Testis (tissue), 2 donors: ENCODE measurements at regions not wholly inside any gene's neighbourhood (a gene's known extent, or its start where the extent isn't known, plus 50 kb on each side); places are given as distances from the start of the nearest gene placed in this dataset.

Experiments
- POLR2A ChIP-seq: fragments of 450-650 bp; IDR thresholded peaks from one replicate; pipeline ENCODE4 v1.6.1; 2017; ENCODE audit warnings: antibody characterized with exemption, mild to moderate bottlenecking, moderate library complexity
- TF ChIP-seq, protein P1 (sequence below), 3 experiments: fragments of 450-650 bp in 2 of 3; fragments of 200-600 bp in 1 of 3; sonication (generic) in 1 of 3; IDR thresholded peaks; one replicate each; pipeline ENCODE4 v1.5.1; 2016 to 2019; ENCODE audit warnings: antibody characterized with exemption in 3 of 3, mild to moderate bottlenecking in 2 of 3, moderate library complexity in 1 of 3

DNA sequence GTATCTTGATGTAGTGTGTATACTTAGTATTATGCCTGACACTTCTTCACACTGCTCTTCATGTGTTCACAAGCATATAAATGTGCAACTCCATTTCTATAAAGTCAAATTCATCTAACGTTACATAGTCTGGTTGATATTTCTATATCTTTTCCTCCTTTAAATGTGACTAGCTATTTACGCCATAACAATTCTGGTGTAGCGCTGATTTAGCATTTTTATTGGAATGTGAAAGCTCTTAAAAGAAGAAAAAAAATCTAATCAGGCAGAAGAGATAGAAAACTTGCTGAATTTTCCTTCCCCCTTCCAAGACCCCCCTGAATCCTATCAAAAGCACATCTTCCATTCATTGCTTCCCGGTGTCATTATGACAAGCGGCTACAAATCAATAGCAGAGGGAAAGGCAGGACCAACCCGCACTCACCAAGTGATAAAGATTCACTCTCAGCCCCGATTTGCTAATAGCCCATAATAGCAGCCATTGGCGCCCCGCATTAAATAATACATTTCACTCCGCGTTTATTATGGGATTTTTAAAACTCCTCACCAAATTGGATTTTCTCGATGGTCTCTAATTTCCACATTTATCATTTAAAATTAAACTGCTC is 299.5 kb upstream of the PMFBP1 start:
- TF ChIP-seq, protein P1, sequence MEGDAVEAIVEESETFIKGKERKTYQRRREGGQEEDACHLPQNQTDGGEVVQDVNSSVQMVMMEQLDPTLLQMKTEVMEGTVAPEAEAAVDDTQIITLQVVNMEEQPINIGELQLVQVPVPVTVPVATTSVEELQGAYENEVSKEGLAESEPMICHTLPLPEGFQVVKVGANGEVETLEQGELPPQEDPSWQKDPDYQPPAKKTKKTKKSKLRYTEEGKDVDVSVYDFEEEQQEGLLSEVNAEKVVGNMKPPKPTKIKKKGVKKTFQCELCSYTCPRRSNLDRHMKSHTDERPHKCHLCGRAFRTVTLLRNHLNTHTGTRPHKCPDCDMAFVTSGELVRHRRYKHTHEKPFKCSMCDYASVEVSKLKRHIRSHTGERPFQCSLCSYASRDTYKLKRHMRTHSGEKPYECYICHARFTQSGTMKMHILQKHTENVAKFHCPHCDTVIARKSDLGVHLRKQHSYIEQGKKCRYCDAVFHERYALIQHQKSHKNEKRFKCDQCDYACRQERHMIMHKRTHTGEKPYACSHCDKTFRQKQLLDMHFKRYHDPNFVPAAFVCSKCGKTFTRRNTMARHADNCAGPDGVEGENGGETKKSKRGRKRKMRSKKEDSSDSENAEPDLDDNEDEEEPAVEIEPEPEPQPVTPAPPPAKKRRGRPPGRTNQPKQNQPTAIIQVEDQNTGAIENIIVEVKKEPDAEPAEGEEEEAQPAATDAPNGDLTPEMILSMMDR (IDR thresholded peaks at IDR 0.05), result no peak
- TF ChIP-seq POLR2A, result no peak
